ENCODE measurements at regions not wholly inside any gene's neighbourhood (a gene's known extent, or its start where the extent isn't known, plus 50 kb on each side); places are given as distances from the start of the nearest gene placed in this dataset.
"Not testable (repeated sequence)": the region's sequence is repeated elsewhere in the genome, so short reads cannot be mapped to it uniquely, and the experiment has no call there.

DNA sequence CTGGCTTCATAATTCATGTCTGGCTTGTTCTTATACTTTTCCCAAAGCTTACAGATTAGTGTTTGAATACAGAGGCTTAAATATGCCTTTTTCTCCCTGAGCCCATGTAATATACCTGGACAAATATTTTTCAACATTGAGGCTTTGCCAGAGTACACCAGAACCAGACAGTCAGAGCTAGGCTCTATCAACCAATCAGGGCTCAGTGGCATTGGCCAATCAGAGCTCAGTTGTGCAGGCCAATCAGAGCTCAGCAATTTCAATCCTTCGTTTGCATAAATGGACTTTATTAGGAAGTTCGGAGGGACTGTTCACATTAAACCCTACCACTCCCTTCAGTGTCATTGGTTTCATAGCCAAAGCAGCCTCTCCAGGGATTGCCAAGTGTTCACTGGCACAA, 51.2 kb upstream of the TMSB15B start:
- no peak overlapping the region for H2AFZ ChIP-seq (ENCODE audit: low read depth, low read length)
- H3K9me3 ChIP-seq (ENCODE audit: insufficient read depth, low read length): no peaks in the 10 kb centered on the region
- no peaks in the 10 kb centered on the region for H4K20me1 ChIP-seq (ENCODE audit: insufficient read depth, low read length)
- H3K27ac ChIP-seq (ENCODE audit: low read length): no peak overlapping the region
- peaks cover 8% of the 10 kb centered on the region for H3K4me1 ChIP-seq (ENCODE audit: low read length)
- TF ChIP-seq, protein P1, sequence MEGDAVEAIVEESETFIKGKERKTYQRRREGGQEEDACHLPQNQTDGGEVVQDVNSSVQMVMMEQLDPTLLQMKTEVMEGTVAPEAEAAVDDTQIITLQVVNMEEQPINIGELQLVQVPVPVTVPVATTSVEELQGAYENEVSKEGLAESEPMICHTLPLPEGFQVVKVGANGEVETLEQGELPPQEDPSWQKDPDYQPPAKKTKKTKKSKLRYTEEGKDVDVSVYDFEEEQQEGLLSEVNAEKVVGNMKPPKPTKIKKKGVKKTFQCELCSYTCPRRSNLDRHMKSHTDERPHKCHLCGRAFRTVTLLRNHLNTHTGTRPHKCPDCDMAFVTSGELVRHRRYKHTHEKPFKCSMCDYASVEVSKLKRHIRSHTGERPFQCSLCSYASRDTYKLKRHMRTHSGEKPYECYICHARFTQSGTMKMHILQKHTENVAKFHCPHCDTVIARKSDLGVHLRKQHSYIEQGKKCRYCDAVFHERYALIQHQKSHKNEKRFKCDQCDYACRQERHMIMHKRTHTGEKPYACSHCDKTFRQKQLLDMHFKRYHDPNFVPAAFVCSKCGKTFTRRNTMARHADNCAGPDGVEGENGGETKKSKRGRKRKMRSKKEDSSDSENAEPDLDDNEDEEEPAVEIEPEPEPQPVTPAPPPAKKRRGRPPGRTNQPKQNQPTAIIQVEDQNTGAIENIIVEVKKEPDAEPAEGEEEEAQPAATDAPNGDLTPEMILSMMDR (IDR thresholded peaks at IDR 0.05; ENCODE audit: low read depth, low read length): no peak
- TF ChIP-seq EZH2phosphoT487 (IDR thresholded peaks at IDR 0.05; ENCODE audit: low read depth): no peak
- no peak overlapping the region for H3K9ac ChIP-seq (ENCODE audit: low read length)
- no peak overlapping the region; the same call in 1 of the 2 replicates for H3K4me2 ChIP-seq (ENCODE audit: low read length)
- no peak overlapping the region for H3K4me3 ChIP-seq (ENCODE audit: low read length)
- H3K27me3 ChIP-seq (ENCODE audit: low read depth, low read length): no peaks in the 10 kb centered on the region
- no peaks in the 10 kb centered on the region for H3K36me3 ChIP-seq (replicated peaks; ENCODE audit: low read depth, low read length)
- no peaks in the 10 kb centered on the region for H3K79me2 ChIP-seq (ENCODE audit: low read length)

DNA sequence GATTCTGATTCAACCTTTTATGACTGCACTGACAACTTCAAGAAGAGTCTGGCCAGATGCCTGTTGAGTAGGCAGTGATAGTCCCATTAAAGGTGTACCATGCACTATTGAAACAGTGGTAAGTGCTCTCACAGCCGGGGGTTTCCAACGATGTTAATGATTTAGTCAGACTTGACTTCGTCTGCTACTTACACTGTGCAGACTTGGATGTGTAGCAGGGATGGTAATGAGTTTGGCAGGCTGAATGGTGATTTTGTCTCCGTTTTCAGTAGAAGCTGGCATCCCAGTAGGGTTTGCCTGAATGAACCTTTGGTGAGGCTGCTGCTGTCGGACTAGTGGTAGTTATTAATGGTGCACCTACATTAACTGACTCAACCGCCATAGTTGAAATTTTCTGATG, 52.0 kb upstream of the TMSB15B start:
- no peaks in the 10 kb centered on the region for H3K79me2 ChIP-seq (ENCODE audit: low read length)
- no peaks in the 10 kb centered on the region for H4K20me1 ChIP-seq (ENCODE audit: insufficient read depth, low read length)
- peaks cover 8% of the 10 kb centered on the region for H3K4me1 ChIP-seq (ENCODE audit: low read length)
- H3K4me3 ChIP-seq (ENCODE audit: low read length): no peak overlapping the region
- H3K9ac ChIP-seq (ENCODE audit: low read length): no peak overlapping the region
- H2AFZ ChIP-seq (ENCODE audit: low read depth, low read length): no peak overlapping the region
- H3K9me3 ChIP-seq (ENCODE audit: insufficient read depth, low read length): no peaks in the 10 kb centered on the region
- TF ChIP-seq, protein P1 (IDR thresholded peaks at IDR 0.05; ENCODE audit: low read depth, low read length): no peak
- no peak for TF ChIP-seq EZH2phosphoT487 (IDR thresholded peaks at IDR 0.05; ENCODE audit: low read depth)
- no peaks in the 10 kb centered on the region for H3K27me3 ChIP-seq (ENCODE audit: low read depth, low read length)
- peak overlapping the region; percentile 30; the same call in 1 of the 2 replicates for H3K4me2 ChIP-seq (ENCODE audit: low read length)
- no peak overlapping the region for H3K27ac ChIP-seq (ENCODE audit: low read length)
- no peaks in the 10 kb centered on the region for H3K36me3 ChIP-seq (replicated peaks; ENCODE audit: low read depth, low read length)

DNA sequence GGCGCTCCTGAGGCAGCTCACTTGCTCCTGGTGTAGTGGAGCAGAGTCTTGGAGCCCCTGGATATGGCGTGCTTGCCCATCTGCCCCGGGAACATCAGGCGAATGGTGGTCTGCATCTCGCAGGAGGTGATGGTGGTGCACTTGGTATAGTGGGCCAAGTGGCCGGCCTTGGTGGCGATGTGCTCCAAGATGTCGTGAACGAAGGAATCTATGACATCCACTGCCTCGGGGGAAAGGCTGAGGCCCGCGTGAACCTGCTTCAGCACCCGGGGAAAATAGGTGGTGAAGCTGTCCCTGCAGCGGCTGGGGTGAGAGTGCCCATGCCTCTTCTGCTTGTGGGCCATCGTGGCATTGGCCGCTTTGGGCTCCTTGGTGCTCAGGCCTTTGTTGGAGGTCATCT, 58.1 kb upstream of the TMSB15B start:
- Histone ChIP-seq H3K27me3 (ENCODE audit: low read depth, low read length) (no peaks in the 10 kb centered on the region), H3K9ac (ENCODE audit: low read length) (no peak overlapping the region), H3K4me1 (ENCODE audit: low read length) (no peaks in the 10 kb centered on the region), H3K36me3 (replicated peaks; ENCODE audit: low read depth, low read length) (no peaks in the 10 kb centered on the region), H3K4me2 (ENCODE audit: low read length) (no peak overlapping the region), H3K4me3 (ENCODE audit: low read length) (no peak overlapping the region), H4K20me1 (ENCODE audit: insufficient read depth, low read length) (no peaks in the 10 kb centered on the region), H3K79me2 (ENCODE audit: low read length) (no peaks in the 10 kb centered on the region), H3K27ac (ENCODE audit: low read length) (no peak overlapping the region), H2AFZ (ENCODE audit: low read depth, low read length) (no peak overlapping the region), H3K9me3 (ENCODE audit: insufficient read depth, low read length) (no peaks in the 10 kb centered on the region)
- TF ChIP-seq EZH2phosphoT487 (IDR thresholded peaks at IDR 0.05; ENCODE audit: low read depth): no peak
- TF ChIP-seq, protein P1 (IDR thresholded peaks at IDR 0.05; ENCODE audit: low read depth, low read length): no peak

DNA sequence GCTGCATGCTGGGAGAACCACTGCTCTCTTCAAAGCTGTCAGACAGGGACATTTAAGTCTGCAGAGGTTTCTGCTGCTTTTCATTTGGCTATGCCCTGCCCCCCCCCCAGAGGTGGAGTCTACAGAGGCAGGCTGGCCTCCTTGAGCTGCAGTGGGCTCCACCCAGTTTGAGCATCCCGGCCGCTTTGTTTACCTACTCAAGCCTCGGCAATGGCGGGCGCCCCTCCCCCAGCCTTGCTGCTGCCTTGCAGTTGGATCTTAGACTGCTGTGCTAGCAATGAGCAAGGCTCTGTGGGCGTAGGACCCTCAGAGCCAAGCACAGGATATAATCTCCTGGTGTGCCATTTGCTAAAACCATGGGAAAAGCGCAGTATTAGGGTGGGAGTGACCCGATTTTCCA, 59.8 kb upstream of the TMSB15B start:
- H3K9ac ChIP-seq (ENCODE audit: low read length); H4K20me1 ChIP-seq (ENCODE audit: insufficient read depth, low read length); H3K36me3 ChIP-seq (replicated peaks; ENCODE audit: low read depth, low read length); H3K4me2 ChIP-seq (ENCODE audit: low read length); H3K27me3 ChIP-seq (ENCODE audit: low read depth, low read length); H2AFZ ChIP-seq (ENCODE audit: low read depth, low read length); H3K79me2 ChIP-seq (ENCODE audit: low read length); H3K4me1 ChIP-seq (ENCODE audit: low read length); H3K4me3 ChIP-seq (ENCODE audit: low read length); H3K9me3 ChIP-seq (ENCODE audit: insufficient read depth, low read length); H3K27ac ChIP-seq (ENCODE audit: low read length): not testable (repeated sequence)

DNA sequence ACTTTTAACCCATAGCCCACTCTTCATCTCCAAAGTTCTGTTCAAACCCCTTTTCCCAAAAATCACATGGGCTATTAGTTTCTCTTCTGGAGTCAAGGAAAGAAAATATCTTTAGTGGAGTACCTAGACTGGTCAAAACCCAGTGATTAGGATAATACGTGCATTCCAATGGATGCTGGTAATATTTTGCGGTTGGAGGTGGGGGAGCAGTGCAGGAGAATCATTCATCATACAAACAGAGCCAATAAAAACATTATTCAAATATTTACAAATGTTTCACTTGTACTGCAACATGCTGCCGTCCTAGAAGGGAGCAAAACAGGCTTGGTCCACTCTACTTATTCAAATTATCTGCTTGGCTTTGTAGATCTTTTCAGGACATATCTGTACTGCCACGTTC, 57.2 kb upstream of the RAB9B start:
- H3K36me3 ChIP-seq (replicated peaks; ENCODE audit: low read depth, low read length): no peaks in the 10 kb centered on the region
- H2AFZ ChIP-seq (ENCODE audit: low read depth, low read length): no peak overlapping the region
- H3K9me3 ChIP-seq (ENCODE audit: insufficient read depth, low read length): no peaks in the 10 kb centered on the region
- no peaks in the 10 kb centered on the region for H3K79me2 ChIP-seq (ENCODE audit: low read length)
- no peaks in the 10 kb centered on the region for H3K27me3 ChIP-seq (ENCODE audit: low read depth, low read length)
- no peak overlapping the region for H3K4me3 ChIP-seq (ENCODE audit: low read length)
- H4K20me1 ChIP-seq (ENCODE audit: insufficient read depth, low read length): no peaks in the 10 kb centered on the region
- no peak overlapping the region for H3K9ac ChIP-seq (ENCODE audit: low read length)
- no peak for TF ChIP-seq EZH2phosphoT487 (IDR thresholded peaks at IDR 0.05; ENCODE audit: low read depth)
- TF ChIP-seq, protein P1 (IDR thresholded peaks at IDR 0.05; ENCODE audit: low read depth, low read length): no peak
- H3K4me1 ChIP-seq (ENCODE audit: low read length): no peaks in the 10 kb centered on the region
- no peak overlapping the region for H3K4me2 ChIP-seq (ENCODE audit: low read length)
- H3K27ac ChIP-seq (ENCODE audit: low read length): no peak overlapping the region
